T1000 (cell line): ENCODE measurements at regions not wholly inside any gene's neighbourhood (a gene's known extent, or its start where the extent isn't known, plus 50 kb on each side); places are given as distances from the start of the nearest gene placed in this dataset.
A peak's percentile ranks its signal among the peaks of the same experiment; 100 is the strongest.
"Not testable (repeated sequence)": the region's sequence is repeated elsewhere in the genome, so short reads cannot be mapped to it uniquely, and the experiment has no call there.

ENCODE experiments used
- DNase-seq: peaks from one replicate; lab custom pipeline; 2025; ENCODE audit warnings: mixed read lengths; lab: John Stamatoyannopoulos, UW

- DNase-seq, result no peak
Measured at GRCh38 chr6:153553627-153554026, 422.5 kb upstream of the RGS17 start.

- no peak for DNase-seq
Measured at GRCh38 chr6:153539602-153540001, 408.5 kb upstream of the RGS17 start.

- DNase-seq, result no peak
Measured at GRCh38 chr6:153538491-153538890, 407.4 kb upstream of the RGS17 start.

- DNase-seq, result no peak
Measured at GRCh38 chr6:153537422-153537821, 406.3 kb upstream of the RGS17 start.

GRCh38 chr6:153526479-153526878 is 395.4 kb upstream of the RGS17 start:
- no peak for DNase-seq

- no peak for DNase-seq
Measured at GRCh38 chr6:153525998-153526397, 394.9 kb upstream of the RGS17 start.

GRCh38 chr6:153523390-153523789 is 392.3 kb upstream of the RGS17 start:
- no peak for DNase-seq

- no peak for DNase-seq
Measured at GRCh38 chr6:153511896-153512496, 380.9 kb upstream of the RGS17 start.

- DNase-seq, result no peak
Measured at GRCh38 chr6:153503810-153504209, 372.7 kb upstream of the RGS17 start.

- no peak for DNase-seq
Measured at GRCh38 chr6:153493501-153493900, 362.4 kb upstream of the RGS17 start.

- DNase-seq, result no peak
Measured at GRCh38 chr6:153489479-153489878, 358.4 kb upstream of the RGS17 start.

GRCh38 chr6:153488267-153488666 is 357.2 kb upstream of the RGS17 start:
- no peak for DNase-seq

- DNase-seq, result no peak
Measured at GRCh38 chr6:153485072-153485471, 354.0 kb upstream of the RGS17 start.

GRCh38 chr6:153484056-153484455 is 353.0 kb upstream of the RGS17 start:
- no peak for DNase-seq

GRCh38 chr6:153476243-153476642 is 345.2 kb upstream of the RGS17 start:
- no peak for DNase-seq

- DNase-seq, result no peak
Measured at GRCh38 chr6:153465050-153465449, 334.0 kb upstream of the RGS17 start.

- DNase-seq, result no peak
Measured at GRCh38 chr6:153449279-153449678, 318.2 kb upstream of the RGS17 start.

GRCh38 chr6:153442749-153443148 is 311.7 kb upstream of the RGS17 start:
- DNase-seq, result not testable (repeated sequence)

GRCh38 chr6:153442096-153442495 is 311.0 kb upstream of the RGS17 start:
- no peak for DNase-seq

GRCh38 chr6:153437193-153437592 is 306.1 kb upstream of the RGS17 start:
- DNase-seq, result no peak

- no peak for DNase-seq
Measured at GRCh38 chr6:153436351-153436750, 305.3 kb upstream of the RGS17 start.

GRCh38 chr6:153435787-153436186 is 304.7 kb upstream of the RGS17 start:
- DNase-seq, result no peak

- no peak for DNase-seq
Measured at GRCh38 chr6:153425536-153425935, 294.5 kb upstream of the RGS17 start.

GRCh38 chr6:153424719-153425400 is 293.8 kb upstream of the RGS17 start:
- DNase-seq, result peak; percentile 29
